HUES64 (cell line): ENCODE measurements at regions not wholly inside any gene's neighbourhood (a gene's known extent, or its start where the extent isn't known, plus 50 kb on each side); places are given as distances from the start of the nearest gene placed in this dataset.

Experiments used
- H3K27ac ChIP-seq: 2 replicates; pipeline ENCODE4 v1.7.0; 2013; ENCODE audit warnings: low read depth, low read length, inconsistent platforms
- H3K27me3 ChIP-seq: 2 replicates; pipeline ENCODE4 v1.6.1; 2013; ENCODE audit warnings: mild to moderate bottlenecking, low read length; ENCODE audit not compliant: insufficient read depth
- H3K36me3 ChIP-seq: 2 replicates; pipeline ENCODE4 v1.6.1; 2013; ENCODE audit warnings: mild to moderate bottlenecking, low read length; ENCODE audit not compliant: insufficient read depth
- H3K4me1 ChIP-seq: 2 replicates; pipeline ENCODE4 v1.6.1; 2013; ENCODE audit warnings: mild to moderate bottlenecking, low read length, moderate library complexity; ENCODE audit not compliant: insufficient read depth
- H3K4me3 ChIP-seq: 2 replicates; pipeline ENCODE4 v1.5.1; 2013; ENCODE audit warnings: mild to moderate bottlenecking, low read length, moderate library complexity
- H3K9ac ChIP-seq: 2 replicates; pipeline ENCODE4 v1.6.1; 2013; ENCODE audit warnings: mild to moderate bottlenecking, low read depth, low read length
- H3K9me3 ChIP-seq: 2 replicates; pipeline ENCODE4 v1.6.1; 2013; ENCODE audit warnings: low read depth, low read length; ENCODE audit not compliant: insufficient read depth
- WGBS: fragments of 150-250, 120-280 bp; methylation state at CpG from one replicate; pipeline ENCODE4 v1.1.7; 2013; ENCODE audit warnings: missing lambda C conversion rate; 5-methylcytosine and 5-hydroxymethylcytosine counted together

DNA sequence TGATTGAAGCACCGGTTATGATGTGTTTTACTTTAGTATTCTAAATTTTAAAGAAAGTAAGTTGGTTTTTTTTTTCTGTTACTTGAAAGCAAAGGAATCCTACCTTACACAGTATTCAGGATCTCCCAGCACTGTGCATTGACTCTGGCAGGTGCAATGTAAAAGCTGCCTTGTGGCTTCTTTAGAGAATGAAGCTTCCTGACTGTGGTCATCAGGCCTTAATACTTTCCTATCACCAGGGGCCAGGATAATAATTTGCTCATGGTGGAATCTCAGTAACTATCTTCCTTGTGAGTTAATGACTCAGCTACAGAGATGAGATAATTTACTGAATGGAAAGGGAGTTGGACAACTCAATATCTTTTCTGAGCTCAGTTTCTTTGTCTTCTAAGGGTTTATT is 435.5 kb upstream of the ZNF608 start:
- Histone ChIP-seq H3K9me3 (no peaks in the 10 kb centered on the region), H3K27ac (no peak overlapping the region), H3K27me3 (no peaks in the 10 kb centered on the region), H3K9ac (no peak overlapping the region), H3K4me3 (no peak overlapping the region), H3K4me1 (peaks cover 11% of the 10 kb centered on the region), H3K36me3 (no peaks in the 10 kb centered on the region)
- WGBS = 80% methylated on average over 1 of the region's 1 CpG

DNA sequence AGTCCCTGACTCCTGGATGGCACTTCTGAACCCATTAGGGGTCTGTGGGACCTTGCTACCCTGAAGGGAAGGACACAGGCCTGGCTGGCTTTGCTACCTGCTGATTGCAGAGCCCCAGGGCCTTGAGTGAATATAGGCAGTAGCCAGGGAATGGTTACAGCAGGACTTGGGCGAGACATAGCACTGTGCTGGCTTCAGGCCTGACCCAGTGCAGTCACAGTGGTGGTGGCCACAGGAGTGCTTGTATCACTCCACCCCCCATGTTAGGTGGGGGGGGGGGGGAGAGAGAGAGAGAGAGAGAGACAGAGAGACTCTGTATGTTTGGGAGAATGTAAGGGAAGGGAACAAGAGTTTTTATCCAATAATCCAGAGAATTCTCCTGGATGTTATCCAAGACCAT is 439.3 kb upstream of the ZNF608 start:
- no peaks in the 10 kb centered on the region for H3K27me3 ChIP-seq
- peaks cover 22% of the 10 kb centered on the region for H3K4me1 ChIP-seq
- H3K27ac ChIP-seq = no peak overlapping the region
- H3K4me3 ChIP-seq = no peak overlapping the region
- no peak overlapping the region for H3K9ac ChIP-seq
- no peaks in the 10 kb centered on the region for H3K9me3 ChIP-seq
- 85% methylated on average over 1 of the region's 1 CpG for WGBS
- H3K36me3 ChIP-seq = no peaks in the 10 kb centered on the region

DNA sequence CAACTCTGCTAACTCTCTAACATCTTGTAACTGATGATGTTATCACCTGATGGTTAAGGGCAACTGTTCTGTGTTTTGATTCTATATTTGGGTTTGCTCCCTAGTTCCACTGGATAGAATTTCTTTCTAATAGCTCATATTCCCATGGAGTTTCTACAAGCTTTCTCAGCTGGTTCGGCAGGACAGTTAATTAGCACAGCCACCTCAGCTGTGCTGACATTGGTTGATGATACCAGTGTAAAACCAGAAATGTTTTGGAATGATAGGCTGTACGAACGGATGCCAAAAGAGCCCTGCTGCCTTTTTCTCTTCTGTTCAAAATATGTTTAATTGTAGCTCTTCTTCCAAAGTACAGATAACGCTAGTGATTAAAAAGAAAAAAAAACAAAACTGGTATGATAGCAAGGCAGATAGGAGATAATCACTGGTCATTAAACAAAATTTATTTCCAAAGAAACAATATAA is 440.5 kb upstream of the ZNF608 start:
- Histone ChIP-seq H3K9me3 (no peaks in the 10 kb centered on the region), H3K27me3 (no peaks in the 10 kb centered on the region), H3K36me3 (no peaks in the 10 kb centered on the region), H3K9ac (no peak overlapping the region), H3K4me3 (no peak overlapping the region), H3K4me1 (peaks cover 27% of the 10 kb centered on the region), H3K27ac (no peak overlapping the region)
- WGBS = 91% methylated on average over 3 of the region's 4 CpGs

DNA sequence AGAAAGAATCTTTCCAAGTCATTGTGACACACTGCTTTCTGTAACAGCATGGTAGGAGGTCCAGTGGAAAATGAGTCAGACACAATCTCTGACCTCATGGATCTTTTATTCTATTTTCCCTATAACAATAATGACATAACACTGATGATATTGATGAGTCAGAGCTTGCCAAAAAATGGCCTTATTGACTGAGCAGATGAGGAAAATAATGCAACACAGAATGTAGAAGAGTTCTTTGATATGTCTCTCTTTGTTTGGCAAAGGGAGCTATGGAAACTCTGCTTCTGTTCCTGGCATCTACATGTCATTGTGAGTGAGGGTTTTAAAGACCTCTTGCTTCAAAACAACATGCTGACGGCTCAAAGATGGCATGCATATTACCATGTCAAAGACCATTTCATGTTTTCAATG is 443.1 kb upstream of the ZNF608 start:
- no peak overlapping the region; the same call in 1 of the 2 replicates for H3K27ac ChIP-seq

DNA sequence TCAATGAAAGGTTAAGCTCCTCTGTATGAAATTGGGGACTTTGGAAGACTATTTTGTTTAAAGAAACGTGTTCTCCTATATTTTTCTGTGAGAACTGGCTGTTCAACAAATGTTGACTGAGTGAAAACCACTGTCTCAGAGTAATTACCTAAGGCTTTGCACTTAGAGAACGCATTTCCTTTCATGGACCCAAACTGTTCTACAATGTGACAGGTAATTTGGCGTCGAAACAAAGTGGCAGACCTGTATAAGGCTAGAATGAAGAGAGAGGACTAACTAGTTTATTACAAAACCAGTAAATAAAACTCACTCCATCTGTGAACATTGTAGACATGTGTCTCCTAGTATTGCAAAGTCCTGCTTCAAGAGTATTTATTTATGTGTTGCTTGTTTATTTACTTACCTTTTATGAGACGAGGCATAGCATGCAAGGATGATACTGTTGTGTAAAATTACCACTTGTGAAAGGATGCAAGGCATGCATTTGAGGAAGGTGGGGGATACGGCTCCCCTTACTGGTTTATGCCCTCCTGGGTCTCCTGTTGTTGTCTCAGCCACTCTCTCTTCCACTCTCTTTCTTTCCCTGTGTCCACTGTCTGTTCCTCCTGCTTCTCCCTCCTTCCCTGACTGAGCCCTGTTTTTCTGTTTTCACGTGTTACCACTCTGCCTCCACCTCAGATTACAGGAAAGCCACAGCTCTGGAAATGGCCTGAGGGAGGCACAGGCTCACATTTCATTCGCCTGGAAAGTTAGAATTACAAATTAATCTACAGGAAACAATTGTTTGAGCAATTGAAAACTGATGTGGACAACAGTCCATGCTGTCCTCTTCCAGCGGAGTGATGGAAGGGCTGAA is 444.0 kb upstream of the ZNF608 start:
- Histone ChIP-seq H3K4me3 (no peak overlapping the region), H3K27ac (peak overlapping the region; percentile 69; the same call in 1 of the 2 replicates), H3K4me1 (peaks cover 27% of the 10 kb centered on the region), H3K36me3 (no peaks in the 10 kb centered on the region), H3K27me3 (no peaks in the 10 kb centered on the region), H3K9ac (no peak overlapping the region), H3K9me3 (no peaks in the 10 kb centered on the region)
- 50% methylated on average over 7 of the region's 9 CpGs for WGBS

More for the DNA sequence above, 443.1 kb upstream of the ZNF608 start:
- Histone ChIP-seq H3K27me3 (no peaks in the 10 kb centered on the region), H3K36me3 (no peaks in the 10 kb centered on the region), H3K9ac (no peak overlapping the region), H3K4me1 (peaks cover 27% of the 10 kb centered on the region), H3K9me3 (no peaks in the 10 kb centered on the region), H3K4me3 (no peak overlapping the region)
- WGBS = 54% methylated on average over 1 of the region's 1 CpG

DNA sequence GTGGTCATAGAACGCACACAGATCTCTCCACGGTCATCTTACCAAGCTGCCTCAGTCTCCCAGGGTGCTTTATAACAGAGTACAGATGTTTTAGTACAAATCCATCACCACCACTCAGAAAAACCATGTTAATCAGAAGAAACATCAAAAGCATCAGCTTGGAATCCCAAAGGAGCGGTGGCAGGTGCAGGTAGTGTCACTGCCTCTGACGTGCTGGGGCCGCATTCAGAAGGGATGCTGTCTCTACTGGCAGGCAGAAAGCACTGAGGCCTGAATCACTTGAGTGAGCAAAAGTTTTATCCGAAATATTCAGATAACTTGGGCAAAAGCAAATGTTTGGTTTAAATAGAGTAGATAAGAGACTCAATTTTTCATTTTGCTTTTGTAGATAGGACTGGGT is 448.4 kb upstream of the ZNF608 start:
- Histone ChIP-seq H3K4me3 (no peak overlapping the region), H3K36me3 (no peaks in the 10 kb centered on the region), H3K9me3 (no peaks in the 10 kb centered on the region), H3K4me1 (peaks cover 60% of the 10 kb centered on the region), H3K27me3 (no peaks in the 10 kb centered on the region), H3K9ac (no peak overlapping the region), H3K27ac (no peak overlapping the region)
- WGBS = 81% methylated on average over 6 of the region's 6 CpGs

DNA sequence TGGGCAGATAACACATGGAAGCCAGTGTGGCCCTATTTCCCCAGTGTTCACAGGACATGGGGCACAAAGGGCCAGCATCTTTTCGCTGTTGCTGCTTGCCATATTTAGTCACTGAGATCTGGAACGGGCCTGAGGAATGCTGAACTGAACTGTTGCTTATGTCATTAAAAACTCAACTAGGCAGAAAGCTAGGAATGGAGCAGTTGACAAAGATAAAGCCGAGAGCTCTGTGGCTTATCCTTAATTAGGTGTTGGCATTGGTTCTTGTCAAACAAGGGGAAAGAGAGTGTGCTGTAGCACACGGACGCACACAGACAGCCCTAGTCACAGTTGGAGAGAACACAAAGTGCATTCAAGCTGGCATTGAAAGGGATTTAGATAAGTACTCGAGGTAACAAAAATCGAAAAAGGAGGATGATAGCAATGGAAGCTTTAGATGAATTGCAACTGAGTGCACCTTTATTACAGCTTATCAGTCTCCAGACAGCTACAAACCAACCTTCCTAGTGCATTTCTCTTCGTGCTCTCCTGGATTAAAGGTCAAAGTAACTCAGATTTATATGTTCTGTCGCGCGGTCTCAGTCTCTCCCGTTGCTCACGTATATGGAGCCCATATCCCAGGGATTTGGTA is 450.2 kb upstream of the ZNF608 start:
- no peak overlapping the region for H3K9ac ChIP-seq
- no peak overlapping the region for H3K27ac ChIP-seq
- no peaks in the 10 kb centered on the region for H3K27me3 ChIP-seq
- H3K4me3 ChIP-seq = no peak overlapping the region
- WGBS = 84% methylated on average over 13 of the region's 13 CpGs
- no peaks in the 10 kb centered on the region for H3K9me3 ChIP-seq
- H3K4me1 ChIP-seq = peaks cover 57% of the 10 kb centered on the region
- no peaks in the 10 kb centered on the region for H3K36me3 ChIP-seq

DNA sequence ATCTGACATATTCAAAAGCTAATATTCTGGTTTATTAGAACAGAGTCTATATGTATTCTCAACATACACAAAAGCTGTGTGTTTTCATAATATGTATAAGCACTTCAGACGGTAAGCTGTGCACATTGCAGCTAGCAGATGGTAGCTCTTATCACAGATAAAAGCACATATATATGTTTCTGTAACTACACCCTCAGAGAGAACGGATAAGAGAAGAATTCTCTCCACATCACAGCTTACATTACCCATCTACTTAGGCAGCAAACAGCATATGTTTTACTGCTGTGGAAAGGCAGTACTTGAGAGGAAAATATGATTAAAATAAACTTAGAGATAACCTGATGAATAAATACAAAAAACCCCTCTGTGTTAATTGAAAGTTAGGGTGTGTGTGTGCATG is 450.9 kb upstream of the ZNF608 start:
- Histone ChIP-seq H3K9me3 (no peaks in the 10 kb centered on the region), H3K27me3 (no peaks in the 10 kb centered on the region), H3K36me3 (no peaks in the 10 kb centered on the region), H3K4me3 (no peak overlapping the region), H3K9ac (no peak overlapping the region), H3K4me1 (peaks cover 54% of the 10 kb centered on the region), H3K27ac (no peak overlapping the region)
- 94% methylated on average over 2 of the region's 2 CpGs for WGBS

DNA sequence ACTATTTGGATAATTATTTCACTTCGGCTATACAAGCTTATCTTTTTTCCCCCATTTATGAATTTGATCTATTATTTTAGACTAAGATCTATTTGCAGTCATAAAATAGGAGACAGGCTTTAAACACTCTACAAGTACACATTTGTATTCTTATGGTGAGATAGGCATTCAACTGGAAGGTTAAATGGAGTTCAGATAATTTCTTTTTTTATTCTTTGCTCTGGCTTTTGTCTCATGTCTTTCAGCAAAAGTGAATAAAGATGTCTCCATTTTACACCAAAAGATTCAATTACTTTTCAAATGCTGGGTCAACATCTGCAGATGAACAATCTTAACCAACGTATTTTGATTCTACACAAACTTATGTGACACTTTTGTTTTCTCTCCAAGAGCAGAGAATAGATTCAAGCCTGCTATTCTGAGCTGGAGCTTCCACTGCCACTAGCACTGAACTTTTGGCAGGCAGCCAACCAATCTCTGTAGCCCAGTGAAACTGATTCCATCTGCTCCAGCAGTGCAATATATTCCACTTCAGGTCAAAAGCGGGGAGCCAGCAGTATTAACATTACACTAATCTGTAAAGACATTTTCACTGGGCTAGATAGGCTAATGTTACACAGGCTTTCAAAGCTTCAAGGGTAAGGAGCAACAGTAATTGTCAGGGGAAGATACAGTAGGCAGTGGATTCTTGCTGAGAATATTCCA is 452.0 kb upstream of the ZNF608 start:
- 66% methylated on average over 2 of the region's 3 CpGs for WGBS
- Histone ChIP-seq H3K4me1 (peaks cover 54% of the 10 kb centered on the region), H3K4me3 (no peak overlapping the region), H3K9ac (no peak overlapping the region), H3K27me3 (no peaks in the 10 kb centered on the region), H3K27ac (no peak overlapping the region), H3K9me3 (no peaks in the 10 kb centered on the region), H3K36me3 (no peaks in the 10 kb centered on the region)

DNA sequence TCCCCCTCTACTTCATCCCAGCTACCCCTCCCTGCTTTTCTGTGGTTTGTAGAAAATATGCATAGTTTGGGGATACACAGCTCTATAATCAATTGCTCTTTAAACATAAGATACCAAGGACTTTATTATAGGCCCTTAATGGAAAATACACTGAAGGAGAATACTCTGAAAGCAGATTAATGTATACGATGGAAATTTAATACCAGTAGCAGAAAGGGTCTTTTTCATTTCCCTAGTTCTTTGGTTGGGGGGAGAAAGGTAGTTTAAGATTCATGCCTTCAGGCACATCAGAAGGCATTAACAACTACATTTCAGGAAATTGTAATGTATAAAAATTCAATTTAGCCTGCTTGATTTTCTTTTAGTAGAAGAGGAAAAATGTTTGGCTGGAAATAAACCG is 452.9 kb upstream of the ZNF608 start:
- no peak overlapping the region for H3K4me3 ChIP-seq
- H3K36me3 ChIP-seq = no peaks in the 10 kb centered on the region
- no peaks in the 10 kb centered on the region for H3K27me3 ChIP-seq
- H3K4me1 ChIP-seq = peaks cover 54% of the 10 kb centered on the region
- 95% methylated on average over 2 of the region's 2 CpGs for WGBS
- no peak overlapping the region for H3K27ac ChIP-seq
- no peaks in the 10 kb centered on the region for H3K9me3 ChIP-seq
- H3K9ac ChIP-seq = no peak overlapping the region
